ENCODE measurements at regions not wholly inside any gene's neighbourhood (a gene's known extent, or its start where the extent isn't known, plus 50 kb on each side); places are given as distances from the start of the nearest gene placed in this dataset.

- DNase-seq (ENCODE audit: extremely low read depth in 1 of 2, low read depth in 1 of 2): no peak
These were observed 194.2 kb upstream of the SGK1 start for GRCh38 chr6:134511984-134512683.

- DNase-seq (ENCODE audit: extremely low read depth in 1 of 2, low read depth in 1 of 2): no peak
These were observed 193.0 kb upstream of the SGK1 start for GRCh38 chr6:134510920-134511319.

GRCh38 chr6:134510142-134510541 lies 192.2 kb upstream of the SGK1 start:
- no peak for DNase-seq (ENCODE audit: extremely low read depth in 1 of 2, low read depth in 1 of 2)

- DNase-seq (ENCODE audit: extremely low read depth in 1 of 2, low read depth in 1 of 2): no peak
These were observed 191.1 kb upstream of the SGK1 start for GRCh38 chr6:134508862-134509498.

- DNase-seq (ENCODE audit: extremely low read depth in 1 of 2, low read depth in 1 of 2): no peak
These were observed 188.2 kb upstream of the SGK1 start for GRCh38 chr6:134506162-134506561.

GRCh38 chr6:134503585-134504281 lies 185.8 kb upstream of the SGK1 start:
- no peak for DNase-seq (ENCODE audit: extremely low read depth in 1 of 2, low read depth in 1 of 2)

- no peak for DNase-seq (ENCODE audit: extremely low read depth in 1 of 2, low read depth in 1 of 2)
These were observed 185.0 kb upstream of the SGK1 start for GRCh38 chr6:134502614-134503549.

GRCh38 chr6:134495890-134496248 lies 178.0 kb upstream of the SGK1 start:
- DNase-seq (ENCODE audit: extremely low read depth in 1 of 2, low read depth in 1 of 2): no peak

- no peak for DNase-seq (ENCODE audit: extremely low read depth in 1 of 2, low read depth in 1 of 2)
These were observed 177.4 kb upstream of the SGK1 start for GRCh38 chr6:134495203-134495889.

- DNase-seq (ENCODE audit: extremely low read depth in 1 of 2, low read depth in 1 of 2): no peak
These were observed 175.9 kb upstream of the SGK1 start for GRCh38 chr6:134493789-134494188.

GRCh38 chr6:134491477-134491876 lies 173.6 kb upstream of the SGK1 start:
- no peak for DNase-seq (ENCODE audit: extremely low read depth in 1 of 2, low read depth in 1 of 2)

GRCh38 chr6:134482593-134483270 lies 164.8 kb upstream of the SGK1 start:
- no peak for DNase-seq (ENCODE audit: extremely low read depth in 1 of 2, low read depth in 1 of 2)

- DNase-seq (ENCODE audit: extremely low read depth in 1 of 2, low read depth in 1 of 2): no peak
These were observed 164.1 kb upstream of the SGK1 start for GRCh38 chr6:134481966-134482365.

- no peak for DNase-seq (ENCODE audit: extremely low read depth in 1 of 2, low read depth in 1 of 2)
These were observed 162.7 kb upstream of the SGK1 start for GRCh38 chr6:134480593-134480992.

GRCh38 chr6:134478764-134479399 lies 161.0 kb upstream of the SGK1 start:
- no peak for DNase-seq (ENCODE audit: extremely low read depth in 1 of 2, low read depth in 1 of 2)

- no peak for DNase-seq (ENCODE audit: extremely low read depth in 1 of 2, low read depth in 1 of 2)
These were observed 160.2 kb upstream of the SGK1 start for GRCh38 chr6:134477991-134478635.

GRCh38 chr6:134474955-134475354 lies 157.0 kb upstream of the SGK1 start:
- DNase-seq (ENCODE audit: extremely low read depth in 1 of 2, low read depth in 1 of 2): no peak

- DNase-seq (ENCODE audit: extremely low read depth in 1 of 2, low read depth in 1 of 2): no peak
These were observed 154.7 kb upstream of the SGK1 start for GRCh38 chr6:134472661-134473060.

GRCh38 chr6:134472046-134472445 lies 154.1 kb upstream of the SGK1 start:
- no peak for DNase-seq (ENCODE audit: extremely low read depth in 1 of 2, low read depth in 1 of 2)
